VCaP (cell line): ENCODE measurements at regions not wholly inside any gene's neighbourhood (a gene's known extent, or its start where the extent isn't known, plus 50 kb on each side); places are given as distances from the start of the nearest gene placed in this dataset.

Source experiments
- H3K27ac ChIP-seq: fragments of 450-650 bp; 2 replicates; pipeline ENCODE4 v1.5.1; 2017
- CTCF ChIP-seq: fragments of 450-650 bp; conservative IDR thresholded peaks from 2 replicates; pipeline ENCODE4 v1.5.1; 2017; ENCODE audit warnings: mild to moderate bottlenecking, moderate library complexity

- no peak for TF ChIP-seq CTCF
- H3K27ac ChIP-seq = no peak overlapping the region
Measured at GRCh38 chr4:18935659-18936345, 914.2 kb upstream of the LCORL start.

GRCh38 chr4:18934197-18934596, 912.6 kb upstream of the LCORL start:
- no peak for TF ChIP-seq CTCF
- no peak overlapping the region for H3K27ac ChIP-seq

GRCh38 chr4:18932730-18933339, 911.3 kb upstream of the LCORL start:
- no peak for TF ChIP-seq CTCF
- no peak overlapping the region for H3K27ac ChIP-seq

- TF ChIP-seq CTCF = no peak
- H3K27ac ChIP-seq = no peak overlapping the region
Measured at GRCh38 chr4:18931643-18932377, 910.3 kb upstream of the LCORL start.

- TF ChIP-seq CTCF = no peak
- no peak overlapping the region for H3K27ac ChIP-seq
Measured at GRCh38 chr4:18930487-18930886, 908.9 kb upstream of the LCORL start.

- H3K27ac ChIP-seq = no peak overlapping the region
- TF ChIP-seq CTCF = no peak
Measured at GRCh38 chr4:18923496-18924161, 902.1 kb upstream of the LCORL start.

- no peak for TF ChIP-seq CTCF
- no peak overlapping the region for H3K27ac ChIP-seq
Measured at GRCh38 chr4:18917689-18918088, 896.1 kb upstream of the LCORL start.
